EH (cell line): ENCODE measurements at regions not wholly inside any gene's neighbourhood (a gene's known extent, or its start where the extent isn't known, plus 50 kb on each side); places are given as distances from the start of the nearest gene placed in this dataset.

Source experiments
- DNase-seq: peaks from one replicate; pipeline ENCODE4 v3.0.0-alpha.2; 2015; ENCODE audit warnings: low read depth

- DNase-seq = peak; percentile 15
Observed at GRCh38 chr14:34931206-34931605, 51.6 kb upstream of the SRP54 start.

- no peak for DNase-seq
Observed at GRCh38 chr14:34930591-34931091, 52.2 kb upstream of the SRP54 start.

- peak; percentile 55 for DNase-seq
Observed at GRCh38 chr14:34926552-34926951, 51.4 kb upstream of the BAZ1A start.
